Effector memory CD8-positive, alpha-beta T cell (primary cell): ENCODE measurements at regions not wholly inside any gene's neighbourhood (a gene's known extent, or its start where the extent isn't known, plus 50 kb on each side); places are given as distances from the start of the nearest gene placed in this dataset.

Source experiments
- ATAC-seq: fragments of 150-1000 bp; cut with Tn5 transposase; replicated peaks from 2 replicates; pipeline ENCODE4 v1.10.0; 2021; ENCODE audit warnings: mild to moderate bottlenecking, moderate library complexity
- DNase-seq, 3 experiments: peaks; one replicate each; pipeline ENCODE4 v3.0.0; 2021
- H3K27ac Mint-ChIP-seq, 2 donors: one replicate each; pipeline ENCODE4 v1.8.0; 2022; ENCODE audit warnings: mild to moderate bottlenecking in 2 of 2, mixed read lengths in 2 of 2, moderate library complexity in 2 of 2
- H3K27me3 Mint-ChIP-seq, 2 donors: one replicate each; pipeline ENCODE4 v1.8.0; 2022; ENCODE audit warnings: mixed read lengths in 2 of 2
- H3K36me3 Mint-ChIP-seq: one replicate; pipeline ENCODE4 v1.8.0; 2022; ENCODE audit warnings: mild to moderate bottlenecking, moderate library complexity, mixed read lengths; ENCODE audit not compliant: insufficient read depth
- H3K4me1 Mint-ChIP-seq, 2 donors: one replicate each; pipeline ENCODE4 v1.8.0; 2022; ENCODE audit warnings: low read depth in 2 of 2, mixed read lengths in 2 of 2
- H3K4me3 Mint-ChIP-seq, 2 donors: one replicate each; pipeline ENCODE4 v1.8.0; 2022; ENCODE audit warnings: mild to moderate bottlenecking in 2 of 2, mixed read lengths in 2 of 2, moderate library complexity in 2 of 2
- H3K9me3 Mint-ChIP-seq, 2 donors: one replicate each; pipeline ENCODE4 v1.8.0; 2022; ENCODE audit warnings: mixed read lengths in 2 of 2

DNA sequence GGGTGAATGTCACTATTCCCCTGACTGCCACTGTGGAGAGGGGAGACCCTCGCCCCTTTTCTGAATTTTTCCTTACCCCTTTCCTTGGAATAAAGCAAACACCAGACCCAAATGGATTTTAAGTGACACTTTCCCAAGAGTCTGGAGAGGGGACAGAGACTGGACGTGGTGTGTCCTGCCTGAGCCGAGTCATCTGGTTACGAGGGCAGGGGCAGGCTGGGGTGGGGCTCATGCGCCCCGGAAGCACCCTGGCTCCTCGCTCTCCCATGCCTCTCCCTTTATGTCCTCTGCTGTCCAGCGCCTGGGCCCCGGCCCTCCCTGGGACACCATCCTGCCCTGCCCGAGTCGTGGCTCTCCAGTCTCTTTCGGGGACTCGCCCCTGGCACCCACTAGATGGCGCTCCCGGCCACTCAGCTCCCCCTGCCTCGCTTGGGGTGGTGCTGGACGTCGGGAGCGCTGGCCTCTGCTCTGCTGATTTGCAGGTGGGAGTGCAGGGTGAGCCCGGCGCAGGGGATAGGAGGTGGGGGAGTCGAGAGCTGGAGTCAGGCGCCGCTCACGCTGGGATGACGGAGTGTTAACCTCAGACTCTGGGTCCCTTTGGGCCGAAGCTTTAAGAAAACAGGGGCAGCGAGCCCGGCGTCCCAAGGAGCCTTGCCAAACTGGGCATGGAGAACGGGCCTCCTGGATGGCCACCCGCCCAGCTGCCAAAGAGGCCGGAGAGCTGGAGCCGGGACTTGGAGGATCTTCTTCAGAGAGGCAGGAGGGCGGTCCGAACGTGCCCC, 89.8 kb downstream of the RPS6KA4 start:
- Mint-ChIP-seq H3K36me3 (no peaks in the 10 kb centered on the region), H3K27me3 (peaks cover 17 to 67% of the 10 kb centered on the region in 2 donors), H3K4me1 (peaks cover 10 to 14% of the 10 kb centered on the region in 2 donors), H3K4me3 (peak overlapping the region; percentile 88 to 94), H3K27ac (peak overlapping the region in 1 of 2 donors; percentile 80), H3K9me3 (no peaks in the 10 kb centered on the region)
- peak; percentile 81 for ATAC-seq
- peak; percentile 66 to 72 (median 68) for DNase-seq

DNA sequence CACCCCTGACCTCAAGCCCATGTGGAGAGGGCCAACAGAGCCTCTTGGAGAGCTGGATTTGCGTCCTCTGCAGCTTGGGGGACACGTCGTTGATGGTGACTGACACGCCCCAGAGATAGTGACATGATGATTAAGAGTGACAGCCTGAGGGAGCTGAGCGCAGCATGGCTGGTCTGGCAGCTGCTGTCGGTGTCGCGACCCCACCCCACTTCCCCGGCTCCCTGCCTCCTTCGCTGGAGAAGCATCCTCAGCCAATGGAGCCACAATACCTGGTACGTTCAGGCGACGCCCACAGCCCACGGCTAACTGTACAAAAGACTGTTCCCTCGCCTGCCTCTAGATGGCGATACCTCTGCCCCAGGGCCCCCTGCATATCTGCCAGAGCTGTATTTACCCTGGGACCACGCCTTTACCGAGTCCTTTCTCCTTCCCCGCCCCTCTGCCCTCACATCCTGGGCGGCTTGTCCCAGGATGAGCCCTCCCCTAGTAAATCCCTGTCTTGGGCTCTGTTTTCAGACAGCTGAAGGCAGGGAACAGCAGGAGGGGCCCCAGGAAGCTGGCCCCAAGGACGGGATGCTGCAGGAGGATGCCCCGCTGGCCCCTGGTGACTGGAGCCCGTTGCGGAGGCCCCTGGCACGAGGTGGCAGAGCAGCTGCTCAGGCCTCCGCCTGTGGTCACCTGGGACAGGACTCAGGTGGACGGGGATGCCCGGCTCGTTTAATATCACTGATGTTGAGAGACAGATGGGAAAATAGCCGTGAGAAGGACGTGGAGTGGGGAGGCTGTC, 90.6 kb downstream of the RPS6KA4 start:
- peak overlapping the region in 1 of 2 donors; percentile 80 for H3K27ac Mint-ChIP-seq

GRCh38 chr11:64450168-64450560, 91.2 kb downstream of the RPS6KA4 start:
- ATAC-seq (no peak), DNase-seq (no peak)
- H3K9me3 Mint-ChIP-seq, result no peaks in the 10 kb centered on the region
- peaks cover 19 to 65% of the 10 kb centered on the region in 2 donors for H3K27me3 Mint-ChIP-seq
- peaks cover 10 to 14% of the 10 kb centered on the region in 2 donors for H3K4me1 Mint-ChIP-seq
- no peak overlapping the region for H3K4me3 Mint-ChIP-seq
- H3K36me3 Mint-ChIP-seq, result no peaks in the 10 kb centered on the region
- no peak overlapping the region for H3K27ac Mint-ChIP-seq

More for the DNA sequence above, 90.6 kb downstream of the RPS6KA4 start:
- H3K4me1 Mint-ChIP-seq, result peaks cover 10 to 14% of the 10 kb centered on the region in 2 donors
- H3K36me3 Mint-ChIP-seq, result no peaks in the 10 kb centered on the region
- peak overlapping the region; percentile 88 to 94 for H3K4me3 Mint-ChIP-seq
- ATAC-seq (peak; percentile 89), DNase-seq (peak; percentile 61 to 71 (median 64))
- H3K9me3 Mint-ChIP-seq, result no peaks in the 10 kb centered on the region
- H3K27me3 Mint-ChIP-seq, result peaks cover 13 to 65% of the 10 kb centered on the region in 2 donors

GRCh38 chr11:64451856-64452255, 92.9 kb downstream of the RPS6KA4 start:
- Mint-ChIP-seq H3K36me3 (no peaks in the 10 kb centered on the region), H3K9me3 (no peaks in the 10 kb centered on the region), H3K4me1 (peaks cover 10 to 14% of the 10 kb centered on the region in 2 donors), H3K4me3 (no peak overlapping the region), H3K27me3 (peaks cover 32 to 68% of the 10 kb centered on the region in 2 donors), H3K27ac (no peak overlapping the region)
- ATAC-seq (no peak), DNase-seq (no peak)

DNA sequence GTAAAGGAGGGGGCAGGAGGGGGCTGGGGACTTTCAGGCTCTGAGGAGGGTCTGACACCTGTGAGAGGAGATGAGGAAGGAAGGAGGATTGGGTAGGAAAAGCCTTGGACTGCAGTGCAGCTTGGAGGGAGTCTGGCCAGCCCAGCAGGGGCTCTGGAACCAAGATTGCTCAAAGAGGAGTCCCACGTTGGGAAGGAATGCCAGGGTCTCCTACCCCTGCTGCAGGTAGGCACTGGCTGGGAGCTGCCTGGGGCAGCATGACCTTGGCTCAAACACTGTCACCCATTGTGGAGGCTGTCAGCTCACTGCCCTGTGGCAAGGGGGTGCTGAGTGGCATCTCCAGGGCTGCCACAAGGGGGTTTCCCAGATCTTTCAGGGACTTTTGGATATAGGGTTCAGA, 94.5 kb downstream of the RPS6KA4 start:
- H3K27ac Mint-ChIP-seq, result no peak overlapping the region

DNA sequence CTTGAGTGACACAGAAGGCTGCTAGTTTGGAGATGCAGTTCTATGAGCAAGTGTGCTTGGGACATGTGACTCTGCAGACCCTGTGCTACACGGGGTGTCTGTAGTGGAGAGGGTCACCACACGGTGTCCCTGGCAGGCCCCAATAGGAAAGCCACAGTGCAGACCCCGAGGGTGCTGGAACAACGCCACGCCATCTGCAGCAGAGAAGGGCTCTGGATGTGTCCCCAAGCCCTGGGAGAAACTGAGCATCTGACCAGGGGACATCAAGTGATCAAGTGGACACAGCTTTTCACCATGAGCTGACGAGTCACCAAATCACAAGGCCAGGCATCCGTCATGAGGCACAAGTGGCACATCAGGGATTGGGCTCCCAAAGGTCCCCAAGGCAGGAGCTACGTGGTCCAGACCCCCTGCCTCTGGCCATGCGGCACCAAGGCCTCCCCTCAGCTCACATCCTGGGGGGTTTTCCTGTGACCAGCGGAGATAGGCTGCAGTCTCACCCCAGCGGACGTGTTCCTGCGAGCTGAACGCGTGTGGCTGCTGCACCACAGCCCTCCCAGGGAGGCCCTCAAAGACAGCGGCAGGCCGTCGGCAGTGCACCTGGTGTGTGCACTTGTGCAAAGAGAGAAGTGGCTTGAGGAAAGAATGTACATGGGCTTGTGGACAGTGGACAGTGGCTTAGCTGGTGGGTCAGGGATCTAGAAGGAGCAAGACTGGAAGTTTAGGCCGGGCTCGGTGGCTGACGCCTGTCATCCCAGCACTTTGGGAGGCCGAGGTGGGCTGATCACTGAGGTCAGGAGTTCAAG, 96.7 kb downstream of the RPS6KA4 start:
- ATAC-seq (no peak), DNase-seq (no peak)
- Mint-ChIP-seq H3K27me3 (peaks cover 29 to 30% of the 10 kb centered on the region in 2 donors), H3K4me3 (no peak overlapping the region), H3K9me3 (no peaks in the 10 kb centered on the region), H3K4me1 (peaks cover 0 to 1% of the 10 kb centered on the region in 2 donors), H3K27ac (no peak overlapping the region), H3K36me3 (no peaks in the 10 kb centered on the region)

More for the DNA sequence above, 94.5 kb downstream of the RPS6KA4 start:
- Mint-ChIP-seq H3K9me3 (no peaks in the 10 kb centered on the region), H3K36me3 (no peaks in the 10 kb centered on the region), H3K4me3 (no peak overlapping the region), H3K27me3 (peaks cover 25 to 52% of the 10 kb centered on the region in 2 donors), H3K4me1 (peaks cover 10 to 14% of the 10 kb centered on the region in 2 donors)
- DNase-seq (no peak), ATAC-seq (no peak)

DNA sequence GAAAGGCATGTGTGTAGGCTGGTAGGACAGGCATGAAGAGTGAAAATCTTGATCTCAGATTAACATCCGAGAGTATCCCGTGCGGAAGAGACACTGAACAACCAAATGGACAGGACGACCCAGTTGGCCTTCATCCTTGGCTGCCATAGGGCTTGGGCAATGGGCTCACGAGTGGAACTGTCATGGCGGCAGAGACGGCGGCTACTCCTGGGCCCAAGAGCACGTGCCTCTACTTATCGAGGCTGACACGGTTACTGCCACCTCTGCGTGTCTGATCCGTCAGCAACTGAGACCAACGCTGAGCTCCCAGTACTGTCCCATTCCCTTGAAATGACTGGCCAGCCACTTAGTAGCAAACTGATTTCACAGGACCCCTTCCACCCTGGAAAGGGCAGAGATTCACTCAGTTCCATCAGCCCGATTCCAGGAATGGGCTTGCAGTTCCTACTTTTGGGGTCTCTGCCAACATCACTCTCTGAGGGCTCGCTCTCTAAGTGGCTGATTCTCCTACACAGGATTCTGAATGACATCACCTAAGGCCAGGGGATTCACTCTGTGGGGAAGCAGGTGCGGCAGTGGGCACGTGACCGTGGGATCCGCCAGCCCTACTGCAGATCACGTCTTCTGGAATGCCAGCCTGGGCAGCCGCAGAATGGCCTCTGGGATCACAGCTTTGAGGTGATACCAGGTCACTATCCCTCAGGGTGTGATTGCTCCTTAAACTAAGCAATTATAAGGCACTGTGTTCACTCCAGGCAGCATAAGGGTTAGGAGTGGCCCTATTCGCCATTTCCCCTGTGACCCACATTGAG, 97.8 kb downstream of the RPS6KA4 start:
- no peak overlapping the region for H3K27ac Mint-ChIP-seq

DNA sequence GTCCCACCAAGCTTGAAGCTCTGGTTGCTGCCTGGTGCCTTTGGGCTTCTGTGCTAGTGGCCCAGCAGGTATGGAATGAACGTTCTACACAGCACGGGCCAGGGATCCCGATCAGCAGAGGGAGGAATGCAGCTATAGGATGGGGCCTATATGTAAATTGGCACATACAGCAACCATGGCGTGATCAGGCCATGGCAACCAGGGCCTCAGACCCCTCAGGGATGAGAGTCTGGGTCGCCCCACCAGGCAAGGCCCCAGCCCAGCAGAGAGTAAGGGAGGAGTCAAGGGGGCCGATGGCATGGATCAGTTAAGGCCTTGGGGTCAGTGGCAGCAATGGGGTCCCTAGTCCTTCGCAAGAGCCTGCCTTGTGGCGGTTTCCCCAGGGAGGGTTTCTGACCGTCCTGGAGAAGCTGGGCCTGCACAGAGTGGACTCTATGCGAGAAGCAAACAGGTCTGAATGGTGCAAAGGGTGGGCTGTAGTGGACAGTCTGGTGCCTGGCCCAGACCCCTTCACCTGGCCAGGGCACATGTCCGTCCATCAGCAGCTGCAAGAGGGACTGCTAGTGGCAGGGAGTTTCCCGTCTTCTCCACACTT, 98.2 kb upstream of the SLC22A11 start:
- Mint-ChIP-seq H3K4me3 (no peak overlapping the region), H3K27me3 (peaks cover 25 to 33% of the 10 kb centered on the region in 2 donors), H3K4me1 (peaks cover 0 to 1% of the 10 kb centered on the region in 2 donors), H3K36me3 (peaks cover 3% of the 10 kb centered on the region), H3K27ac (no peak overlapping the region), H3K9me3 (no peaks in the 10 kb centered on the region)
- no peak for DNase-seq
- no peak for ATAC-seq

More for the DNA sequence above, 97.8 kb downstream of the RPS6KA4 start:
- Mint-ChIP-seq H3K27me3 (peaks cover 27 to 34% of the 10 kb centered on the region in 2 donors), H3K36me3 (no peaks in the 10 kb centered on the region), H3K4me1 (peaks cover 0 to 1% of the 10 kb centered on the region in 2 donors), H3K9me3 (no peaks in the 10 kb centered on the region), H3K4me3 (no peak overlapping the region)
- DNase-seq, result no peak
- no peak for ATAC-seq

- Mint-ChIP-seq H3K4me1 (no peaks in the 10 kb centered on the region), H3K27me3 (peaks cover 18 to 30% of the 10 kb centered on the region in 2 donors), H3K9me3 (no peaks in the 10 kb centered on the region), H3K27ac (no peak overlapping the region), H3K36me3 (peaks cover 3% of the 10 kb centered on the region), H3K4me3 (no peak overlapping the region)
- no peak for ATAC-seq
- no peak for DNase-seq
Observed at GRCh38 chr11:64458997-64459396, 96.7 kb upstream of the SLC22A11 start.

DNA sequence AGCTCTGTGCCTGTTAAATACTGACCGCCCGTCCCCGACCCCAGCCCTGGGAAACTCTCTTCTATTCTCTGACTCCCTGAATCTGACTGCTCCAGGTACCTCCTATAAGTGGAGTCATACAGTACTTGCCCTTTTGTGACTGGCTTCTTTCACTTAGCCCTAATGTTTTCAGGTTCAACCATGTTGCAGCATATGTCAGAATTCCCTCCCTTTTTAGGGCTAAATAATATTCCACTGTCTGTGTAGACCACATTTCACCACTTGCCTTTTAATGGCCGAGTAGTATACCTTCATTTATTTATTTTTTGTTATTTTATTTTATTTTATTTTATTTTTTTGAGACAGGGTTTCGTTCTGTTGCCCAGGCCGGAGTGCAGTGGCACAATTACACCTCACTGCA, 96.1 kb upstream of the SLC22A11 start:
- DNase-seq (no peak), ATAC-seq (no peak)
- peaks cover 22 to 31% of the 10 kb centered on the region in 2 donors for H3K27me3 Mint-ChIP-seq
- H3K36me3 Mint-ChIP-seq, result peaks cover 3% of the 10 kb centered on the region
- no peak overlapping the region for H3K27ac Mint-ChIP-seq
- H3K4me3 Mint-ChIP-seq, result no peak overlapping the region
- H3K9me3 Mint-ChIP-seq, result no peaks in the 10 kb centered on the region
- no peaks in the 10 kb centered on the region for H3K4me1 Mint-ChIP-seq

GRCh38 chr11:64461081-64461480, 94.7 kb upstream of the SLC22A11 start:
- Mint-ChIP-seq H3K9me3 (no peaks in the 10 kb centered on the region), H3K27ac (no peak overlapping the region), H3K4me1 (no peaks in the 10 kb centered on the region), H3K36me3 (peaks cover 3% of the 10 kb centered on the region), H3K4me3 (no peak overlapping the region), H3K27me3 (peaks cover 9 to 21% of the 10 kb centered on the region in 2 donors)
- no peak for ATAC-seq
- DNase-seq, result no peak

DNA sequence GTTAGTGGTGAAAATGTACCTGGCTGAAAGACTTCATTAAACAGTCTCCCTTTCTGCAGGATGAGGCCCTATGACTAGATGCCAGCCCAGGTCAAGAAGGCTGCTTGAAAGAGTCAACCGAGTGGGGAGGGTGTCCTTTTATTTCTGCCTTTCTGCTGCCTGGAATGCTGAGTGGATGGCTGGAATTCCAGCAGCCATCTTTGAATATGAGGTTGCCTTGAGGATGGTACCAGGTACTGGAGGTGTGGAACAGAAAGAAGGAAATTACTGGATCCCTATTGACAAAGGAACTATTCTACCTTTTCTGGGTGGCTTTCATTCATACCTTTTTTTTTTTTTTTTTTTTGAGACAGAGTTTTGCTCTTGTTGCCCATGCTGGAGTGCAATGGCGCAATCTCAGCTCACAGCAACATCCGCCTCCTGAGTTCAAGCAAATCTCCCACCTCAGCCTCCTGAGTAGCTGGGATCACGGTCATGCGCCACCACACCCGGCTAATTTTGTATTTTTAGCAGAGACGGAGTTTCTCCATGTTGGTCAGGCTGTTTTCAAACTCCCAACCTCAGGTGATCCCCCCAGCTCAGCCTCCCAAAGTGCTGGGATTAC, 89.5 kb upstream of the SLC22A11 start:
- no peak for DNase-seq
- Mint-ChIP-seq H3K4me1 (no peaks in the 10 kb centered on the region), H3K27me3 (peaks cover 30 to 38% of the 10 kb centered on the region in 2 donors), H3K9me3 (no peaks in the 10 kb centered on the region), H3K27ac (no peak overlapping the region), H3K4me3 (no peak overlapping the region), H3K36me3 (peaks cover 3% of the 10 kb centered on the region)
- ATAC-seq, result no peak
